Body of pancreas (tissue), 4 donors: ENCODE measurements at regions not wholly inside any gene's neighbourhood (a gene's known extent, or its start where the extent isn't known, plus 50 kb on each side); places are given as distances from the start of the nearest gene placed in this dataset.

Source experiments
- POLR2A ChIP-seq, 3 donors: fragments of 450-650 bp; IDR thresholded peaks; one replicate each; pipeline ENCODE4 v1.6.1; 2016; ENCODE audit warnings: antibody characterized with exemption in 3 of 3, mild to moderate bottlenecking in 2 of 3
- TF ChIP-seq, protein P1 (sequence below), 7 experiments: fragments of 450-650 bp in 4 of 7; fragments of 200-600 bp in 3 of 7; sonication (generic) in 3 of 7; IDR thresholded peaks; one replicate each; pipeline ENCODE4 v1.5.1; 2016 to 2019; ENCODE audit warnings: antibody characterized with exemption in 7 of 7

DNA sequence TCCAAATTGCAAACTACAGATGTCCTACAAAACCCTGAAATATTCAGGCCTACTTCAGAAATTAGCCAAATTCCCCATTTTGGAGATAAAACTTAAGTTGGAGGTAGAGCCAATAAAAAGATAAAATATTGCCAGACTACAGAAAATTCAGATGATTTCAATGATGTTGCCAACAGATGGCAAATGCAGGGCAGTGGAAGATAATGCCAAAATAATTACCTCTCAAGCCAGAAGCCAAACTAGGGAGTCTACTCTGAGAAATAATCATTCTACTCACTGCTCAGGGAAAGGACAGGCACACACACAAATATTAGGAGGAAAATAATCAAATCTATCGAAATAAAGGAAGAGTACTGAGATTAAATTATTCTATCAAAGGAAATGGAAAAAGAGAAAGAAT lies 347.5 kb upstream of the CCNG1 start:
- TF ChIP-seq, protein P1, sequence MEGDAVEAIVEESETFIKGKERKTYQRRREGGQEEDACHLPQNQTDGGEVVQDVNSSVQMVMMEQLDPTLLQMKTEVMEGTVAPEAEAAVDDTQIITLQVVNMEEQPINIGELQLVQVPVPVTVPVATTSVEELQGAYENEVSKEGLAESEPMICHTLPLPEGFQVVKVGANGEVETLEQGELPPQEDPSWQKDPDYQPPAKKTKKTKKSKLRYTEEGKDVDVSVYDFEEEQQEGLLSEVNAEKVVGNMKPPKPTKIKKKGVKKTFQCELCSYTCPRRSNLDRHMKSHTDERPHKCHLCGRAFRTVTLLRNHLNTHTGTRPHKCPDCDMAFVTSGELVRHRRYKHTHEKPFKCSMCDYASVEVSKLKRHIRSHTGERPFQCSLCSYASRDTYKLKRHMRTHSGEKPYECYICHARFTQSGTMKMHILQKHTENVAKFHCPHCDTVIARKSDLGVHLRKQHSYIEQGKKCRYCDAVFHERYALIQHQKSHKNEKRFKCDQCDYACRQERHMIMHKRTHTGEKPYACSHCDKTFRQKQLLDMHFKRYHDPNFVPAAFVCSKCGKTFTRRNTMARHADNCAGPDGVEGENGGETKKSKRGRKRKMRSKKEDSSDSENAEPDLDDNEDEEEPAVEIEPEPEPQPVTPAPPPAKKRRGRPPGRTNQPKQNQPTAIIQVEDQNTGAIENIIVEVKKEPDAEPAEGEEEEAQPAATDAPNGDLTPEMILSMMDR (IDR thresholded peaks at IDR 0.05), result no peak
- TF ChIP-seq POLR2A (IDR thresholded peaks at IDR 0.05), result no peak
